Mesenchymal stem cell (in vitro differentiated cells and primary cell): ENCODE measurements at regions not wholly inside any gene's neighbourhood (a gene's known extent, or its start where the extent isn't known, plus 50 kb on each side); places are given as distances from the start of the nearest gene placed in this dataset.
"Not testable (repeated sequence)": the region's sequence is repeated elsewhere in the genome, so short reads cannot be mapped to it uniquely, and the experiment has no call there.

Source experiments
- DNase-seq: peaks from one replicate; pipeline ENCODE4 v3.0.0-alpha.2; 2013
- H2AFZ ChIP-seq: one replicate; pipeline ENCODE4 v1.6.1; 2013; ENCODE audit warnings: low read depth, mild to moderate bottlenecking, control low read depth, inconsistent platforms, low read length, moderate library complexity
- H2AK5ac ChIP-seq: 2 replicates; pipeline ENCODE4 v1.6.1; 2013; ENCODE audit warnings: low read length, moderate library complexity, mild to moderate bottlenecking, inconsistent platforms; ENCODE audit not compliant: severe bottlenecking
- H2BK120ac ChIP-seq: one replicate; pipeline ENCODE4 v1.6.1; 2013; ENCODE audit warnings: low read depth, mild to moderate bottlenecking, inconsistent platforms, low read length, moderate library complexity
- H2BK12ac ChIP-seq, 2 experiments: one replicate each; pipeline ENCODE4 v1.6.1; 2013; ENCODE audit warnings: inconsistent platforms in 2 of 2, low read length in 2 of 2, mild to moderate bottlenecking in 2 of 2, moderate library complexity in 2 of 2, control low read depth in 1 of 2
- H2BK15ac ChIP-seq: one replicate; pipeline ENCODE4 v1.6.1; 2013; ENCODE audit warnings: mild to moderate bottlenecking, low read depth, inconsistent platforms; ENCODE audit not compliant: poor library complexity, severe bottlenecking
- H2BK5ac ChIP-seq: 2 replicates; pipeline ENCODE4 v1.6.1; 2013; ENCODE audit warnings: low read depth, mild to moderate bottlenecking, low read length, control low read depth, inconsistent platforms; ENCODE audit not compliant: poor library complexity, severe bottlenecking
- H3K14ac ChIP-seq, 2 experiments: one replicate each; pipeline ENCODE4 v1.6.1; 2013; ENCODE audit warnings: inconsistent platforms in 2 of 2, low read length in 2 of 2, control low read depth in 1 of 2, mild to moderate bottlenecking in 1 of 2, moderate library complexity in 1 of 2
- H3K18ac ChIP-seq, 2 experiments: one replicate each; pipeline ENCODE4 v1.6.1; 2013; ENCODE audit warnings: inconsistent platforms in 2 of 2, low read length in 2 of 2, control low read depth in 1 of 2, low read depth in 1 of 2, mild to moderate bottlenecking in 1 of 2
- H3K23ac ChIP-seq, 2 experiments: one replicate each; pipeline ENCODE4 v1.6.1; 2013; ENCODE audit warnings: inconsistent platforms in 2 of 2, low read length in 2 of 2, mild to moderate bottlenecking in 2 of 2, moderate library complexity in 2 of 2, control low read depth in 1 of 2
- H3K27ac ChIP-seq: 2 replicates; pipeline ENCODE4 v1.5.1; 2013; ENCODE audit warnings: mild to moderate bottlenecking, moderate library complexity, low read length, control low read depth, inconsistent platforms; ENCODE audit not compliant: poor library complexity, severe bottlenecking
- H3K27me3 ChIP-seq, 2 experiments: 2 replicates each; pipeline versions ENCODE4 v1.6.1 to v1.7.0; 2013; ENCODE audit warnings: low read length in 2 of 2, mild to moderate bottlenecking in 2 of 2, moderate library complexity in 2 of 2, control low read depth in 1 of 2, inconsistent platforms in 1 of 2; ENCODE audit not compliant: control insufficient read depth in 1 of 2, insufficient read depth in 1 of 2
- H3K36me3 ChIP-seq, 2 experiments: 2 replicates each; pipeline versions ENCODE4 v1.6.1 to v1.7.0; 2013; ENCODE audit warnings: low read length in 2 of 2, control low read depth in 1 of 2, inconsistent platforms in 1 of 2, low read depth in 1 of 2, mild to moderate bottlenecking in 1 of 2; ENCODE audit not compliant: insufficient read depth in 2 of 2, control insufficient read depth in 1 of 2
- H3K4ac ChIP-seq, 2 experiments: one replicate each; pipeline ENCODE4 v1.6.1; 2013; ENCODE audit warnings: inconsistent platforms in 2 of 2, low read length in 2 of 2, mild to moderate bottlenecking in 2 of 2, moderate library complexity in 2 of 2, control low read depth in 1 of 2, low read depth in 1 of 2
- H3K4me1 ChIP-seq: 2 replicates; pipeline ENCODE4 v1.6.1; 2013; ENCODE audit warnings: low read depth, low read length, control low read depth; ENCODE audit not compliant: control insufficient read depth, insufficient read depth
- H3K4me2 ChIP-seq: 2 replicates; pipeline ENCODE4 v1.6.1; 2013; ENCODE audit warnings: low read length, mild to moderate bottlenecking, inconsistent platforms; ENCODE audit not compliant: poor library complexity, severe bottlenecking
- H3K4me3 ChIP-seq, 2 experiments: 2 replicates each; pipeline versions ENCODE4 v1.5.1 to v1.7.0; 2013; ENCODE audit warnings: low read length in 2 of 2, mild to moderate bottlenecking in 2 of 2, control low read depth in 1 of 2, low read depth in 1 of 2; ENCODE audit not compliant: insufficient read depth in 1 of 2
- H3K79me1 ChIP-seq: replicated peaks from 2 replicates; pipeline ENCODE4 v1.6.1; 2013; ENCODE audit warnings: mild to moderate bottlenecking, control low read depth, low read length, inconsistent platforms; ENCODE audit not compliant: poor library complexity, severe bottlenecking
- H3K9ac ChIP-seq: 2 replicates; pipeline ENCODE4 v1.7.0; 2013; ENCODE audit warnings: mild to moderate bottlenecking, low read length, moderate library complexity
- H3K9me3 ChIP-seq: 2 replicates; pipeline ENCODE4 v1.7.0; 2013; ENCODE audit warnings: mild to moderate bottlenecking, low read length; ENCODE audit not compliant: control insufficient read depth
- H4K8ac ChIP-seq: one replicate; pipeline ENCODE4 v1.6.1; 2013; ENCODE audit warnings: inconsistent platforms, mild to moderate bottlenecking, low read length, moderate library complexity
- H4K91ac ChIP-seq: one replicate; pipeline ENCODE4 v1.6.1; 2013; ENCODE audit warnings: mild to moderate bottlenecking, low read length, inconsistent platforms
- WGBS: methylation state at CpG from one replicate; pipeline ENCODE4 v1.1.7; 2013; ENCODE audit warnings: mixed read lengths; 5-methylcytosine and 5-hydroxymethylcytosine counted together

- Histone ChIP-seq H2BK15ac (no peak overlapping the region), H3K9me3 (no peaks in the 10 kb centered on the region), H3K9ac (no peak overlapping the region), H3K4me2 (no peak overlapping the region), H3K79me1 (no peaks in the 10 kb centered on the region), H3K18ac (no peak overlapping the region), H2AFZ (no peak overlapping the region), H3K4me3 (no peak overlapping the region), H2BK5ac (no peak overlapping the region), H4K8ac (no peak overlapping the region), H3K14ac (no peak overlapping the region), H2BK12ac (no peak overlapping the region), H2BK120ac (no peak overlapping the region), H3K36me3 (no peaks in the 10 kb centered on the region), H3K4ac (no peak overlapping the region), H3K27me3 (no peaks in the 10 kb centered on the region), H3K4me1 (no peaks in the 10 kb centered on the region), H4K91ac (no peak overlapping the region), H2AK5ac (no peak overlapping the region), H3K27ac (no peak overlapping the region), H3K23ac (no peak overlapping the region)
- DNase-seq: no peak
- WGBS: 75% methylated on average over 2 of the region's 4 CpGs
Measured at GRCh38 chr9:2274762-2275161, 259.6 kb downstream of the SMARCA2 start.

GRCh38 chr9:2276296-2276695, 261.1 kb downstream of the SMARCA2 start:
- no peak for DNase-seq

GRCh38 chr9:2277133-2277532, 262.0 kb downstream of the SMARCA2 start:
- H4K8ac ChIP-seq, H2AFZ ChIP-seq, H3K4me3 ChIP-seq, H3K4me2 ChIP-seq, H3K79me1 ChIP-seq, H2BK12ac ChIP-seq, H3K27me3 ChIP-seq, H3K14ac ChIP-seq, H3K9ac ChIP-seq, H3K4ac ChIP-seq, H3K4me1 ChIP-seq, H3K18ac ChIP-seq, H2BK120ac ChIP-seq, H2BK15ac ChIP-seq, DNase-seq, H2BK5ac ChIP-seq, H2AK5ac ChIP-seq, H4K91ac ChIP-seq, H3K27ac ChIP-seq, H3K23ac ChIP-seq, H3K9me3 ChIP-seq, H3K36me3 ChIP-seq: not testable (repeated sequence)
- WGBS: 73% methylated on average over 8 of the region's 9 CpGs

More at GRCh38 chr9:2276296-2276695, 261.1 kb downstream of the SMARCA2 start:
- Histone ChIP-seq H3K9ac (no peak overlapping the region), H4K91ac (no peak overlapping the region), H2AK5ac (no peak overlapping the region), H3K14ac (no peak overlapping the region), H3K4me3 (no peak overlapping the region), H3K4me1 (peaks cover 2% of the 10 kb centered on the region), H2BK15ac (no peak overlapping the region), H3K36me3 (no peaks in the 10 kb centered on the region), H3K23ac (no peak overlapping the region), H3K18ac (no peak overlapping the region), H3K4me2 (no peak overlapping the region), H2BK12ac (no peak overlapping the region), H3K9me3 (no peaks in the 10 kb centered on the region), H2BK120ac (no peak overlapping the region), H4K8ac (no peak overlapping the region), H2AFZ (no peak overlapping the region), H3K79me1 (no peaks in the 10 kb centered on the region), H3K27ac (no peak overlapping the region), H3K4ac (no peak overlapping the region), H3K27me3 (no peaks in the 10 kb centered on the region), H2BK5ac (no peak overlapping the region)
- 81% methylated on average over 10 of the region's 10 CpGs for WGBS

GRCh38 chr9:2277644-2278043, 262.5 kb downstream of the SMARCA2 start:
- H2AK5ac ChIP-seq, H3K4ac ChIP-seq, H3K9me3 ChIP-seq, H3K4me3 ChIP-seq, H2BK15ac ChIP-seq, H3K9ac ChIP-seq, H3K36me3 ChIP-seq, H3K4me2 ChIP-seq, H3K18ac ChIP-seq, H3K27me3 ChIP-seq, H2BK5ac ChIP-seq, H3K23ac ChIP-seq, H4K91ac ChIP-seq, H4K8ac ChIP-seq, H3K79me1 ChIP-seq, H2BK120ac ChIP-seq, H2BK12ac ChIP-seq, DNase-seq, H3K4me1 ChIP-seq, H3K14ac ChIP-seq, H2AFZ ChIP-seq, H3K27ac ChIP-seq: not testable (repeated sequence)
- 90% methylated on average over 12 of the region's 12 CpGs for WGBS
